ENCODE measurements at regions not wholly inside any gene's neighbourhood (a gene's known extent, or its start where the extent isn't known, plus 50 kb on each side); places are given as distances from the start of the nearest gene placed in this dataset.
"Not testable (repeated sequence)": the region's sequence is repeated elsewhere in the genome, so short reads cannot be mapped to it uniquely, and the experiment has no call there.

DNA sequence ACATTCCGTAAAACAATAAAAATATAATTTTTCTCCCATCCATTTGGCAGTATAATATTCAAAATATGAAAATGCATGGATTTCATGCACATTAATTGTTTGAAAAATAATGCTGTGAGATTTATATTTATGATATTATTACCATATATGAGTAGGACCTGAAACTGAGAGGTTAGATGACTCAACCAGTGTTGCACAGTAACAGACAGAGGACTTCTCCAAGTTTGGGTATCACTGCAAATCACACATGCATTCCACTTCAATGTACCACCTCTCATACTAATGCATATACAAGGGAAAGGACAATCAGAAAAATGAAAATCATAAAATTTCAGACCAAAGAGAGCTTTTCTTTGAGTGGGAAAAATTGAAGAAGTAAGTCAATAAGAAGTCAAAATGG lies 269.5 kb downstream of the SOCS6 start:
- H3K4me3 ChIP-seq (replicated peaks; ENCODE audit: low read depth, low read length) = no peak overlapping the region
- no peak for DNase-seq (ENCODE audit: extremely low read depth, low read depth)
- TF ChIP-seq, protein P1, sequence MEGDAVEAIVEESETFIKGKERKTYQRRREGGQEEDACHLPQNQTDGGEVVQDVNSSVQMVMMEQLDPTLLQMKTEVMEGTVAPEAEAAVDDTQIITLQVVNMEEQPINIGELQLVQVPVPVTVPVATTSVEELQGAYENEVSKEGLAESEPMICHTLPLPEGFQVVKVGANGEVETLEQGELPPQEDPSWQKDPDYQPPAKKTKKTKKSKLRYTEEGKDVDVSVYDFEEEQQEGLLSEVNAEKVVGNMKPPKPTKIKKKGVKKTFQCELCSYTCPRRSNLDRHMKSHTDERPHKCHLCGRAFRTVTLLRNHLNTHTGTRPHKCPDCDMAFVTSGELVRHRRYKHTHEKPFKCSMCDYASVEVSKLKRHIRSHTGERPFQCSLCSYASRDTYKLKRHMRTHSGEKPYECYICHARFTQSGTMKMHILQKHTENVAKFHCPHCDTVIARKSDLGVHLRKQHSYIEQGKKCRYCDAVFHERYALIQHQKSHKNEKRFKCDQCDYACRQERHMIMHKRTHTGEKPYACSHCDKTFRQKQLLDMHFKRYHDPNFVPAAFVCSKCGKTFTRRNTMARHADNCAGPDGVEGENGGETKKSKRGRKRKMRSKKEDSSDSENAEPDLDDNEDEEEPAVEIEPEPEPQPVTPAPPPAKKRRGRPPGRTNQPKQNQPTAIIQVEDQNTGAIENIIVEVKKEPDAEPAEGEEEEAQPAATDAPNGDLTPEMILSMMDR (IDR thresholded peaks at IDR 0.05; ENCODE audit: low read depth, low read length, missing control alignments) = no peak

DNA sequence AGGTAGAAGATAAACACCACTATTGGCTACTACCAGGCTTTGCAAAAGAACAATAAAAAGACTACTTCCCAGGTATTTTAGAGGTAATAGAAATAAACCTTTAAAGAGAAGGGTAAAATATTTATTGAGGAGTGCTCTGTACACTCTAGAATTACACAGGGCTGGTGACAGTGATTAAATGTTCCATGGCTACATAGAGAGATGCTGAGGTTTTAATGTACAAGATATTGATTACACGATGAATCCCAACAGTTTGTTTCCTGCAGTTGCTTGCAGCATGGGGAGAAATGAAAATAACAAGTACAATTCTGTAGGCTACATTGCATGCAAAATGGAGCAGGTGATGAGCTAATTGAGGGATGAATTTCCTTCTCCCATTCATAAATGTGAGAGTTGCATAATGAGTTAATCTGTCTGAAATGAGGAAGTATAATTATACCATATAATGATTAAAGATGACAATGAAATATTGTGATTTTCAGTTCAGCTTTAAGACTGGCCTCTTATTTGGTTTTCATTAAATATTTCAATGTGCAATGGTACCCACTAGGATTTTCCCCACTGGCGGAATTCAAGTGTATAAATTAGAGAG lies 266.1 kb downstream of the SOCS6 start:
- DNase-seq (ENCODE audit: extremely low read depth, low read depth) = no peak
- H3K4me3 ChIP-seq (replicated peaks; ENCODE audit: low read depth, low read length) = no peak overlapping the region
- TF ChIP-seq, protein P1 (IDR thresholded peaks at IDR 0.05; ENCODE audit: low read depth, low read length, missing control alignments) = no peak

DNA sequence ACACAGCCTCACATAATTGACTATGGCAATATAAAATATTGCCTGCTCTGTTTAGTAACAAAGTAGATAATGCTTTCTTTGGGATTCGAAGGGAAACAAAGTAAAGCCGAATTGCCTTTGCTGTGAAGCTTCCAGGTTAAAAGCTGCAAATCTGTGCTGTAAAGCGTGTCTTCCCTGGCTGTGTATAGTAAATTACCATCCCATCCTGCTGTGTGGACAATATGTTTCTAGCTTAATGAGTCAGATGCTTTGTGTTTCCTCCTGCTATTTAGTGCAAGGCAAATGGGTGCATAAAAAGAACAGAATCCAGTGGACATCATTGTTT lies 265.1 kb downstream of the SOCS6 start:
- DNase-seq (ENCODE audit: extremely low read depth, low read depth) = no peak
- TF ChIP-seq, protein P1 (IDR thresholded peaks at IDR 0.05; ENCODE audit: low read depth, low read length, missing control alignments) = no peak
- no peak overlapping the region for H3K4me3 ChIP-seq (replicated peaks; ENCODE audit: low read depth, low read length)

DNA sequence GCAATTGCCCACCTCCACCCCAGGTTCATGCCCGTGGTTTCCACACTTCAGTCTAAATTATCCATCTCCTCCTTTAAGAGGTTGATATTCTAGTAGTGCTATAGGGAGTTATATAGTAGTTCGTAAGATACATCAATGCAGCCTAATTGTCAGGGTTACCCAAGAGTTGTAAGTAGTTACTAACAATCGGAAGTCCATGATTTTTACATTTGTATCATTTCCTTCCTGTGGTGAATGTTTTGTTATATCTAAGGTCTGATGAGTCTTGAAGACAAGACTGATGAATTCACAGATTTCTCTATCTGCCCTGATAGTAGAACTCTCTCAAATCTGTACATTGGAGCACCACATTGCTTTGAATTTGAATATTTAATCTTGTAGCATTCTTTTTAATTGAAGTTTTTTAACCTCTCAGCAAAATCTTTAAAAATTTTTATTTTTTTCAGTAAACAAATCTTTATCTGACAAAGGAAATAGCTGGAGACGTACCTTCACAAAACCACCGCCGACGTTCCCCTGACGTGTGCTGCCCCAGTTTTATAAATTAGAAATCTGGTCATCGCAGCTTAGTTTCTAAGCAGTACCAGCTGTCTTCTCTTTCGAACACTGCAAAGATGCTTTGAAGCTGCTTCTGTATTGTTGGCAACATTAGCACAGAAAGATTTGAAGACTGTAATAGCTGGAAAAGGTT lies 264.5 kb downstream of the SOCS6 start:
- DNase-seq (ENCODE audit: extremely low read depth, low read depth) = no peak
- no peak overlapping the region for H3K4me3 ChIP-seq (replicated peaks; ENCODE audit: low read depth, low read length)
- TF ChIP-seq, protein P1 (IDR thresholded peaks at IDR 0.05; ENCODE audit: low read depth, low read length, missing control alignments) = no peak

GRCh38 chr18:70536370-70537062 lies 247.7 kb downstream of the SOCS6 start:
- H3K4me3 ChIP-seq (replicated peaks; ENCODE audit: low read depth, low read length) = no peak overlapping the region
- TF ChIP-seq, protein P1 (IDR thresholded peaks at IDR 0.05; ENCODE audit: low read depth, low read length, missing control alignments) = no peak

GRCh38 chr18:70535041-70535440 lies 246.2 kb downstream of the SOCS6 start:
- H3K4me3 ChIP-seq (replicated peaks; ENCODE audit: low read depth, low read length) = no peak overlapping the region
- TF ChIP-seq, protein P1 (IDR thresholded peaks at IDR 0.05; ENCODE audit: low read depth, low read length, missing control alignments) = no peak
- DNase-seq (ENCODE audit: extremely low read depth, low read depth) = no peak

More at GRCh38 chr18:70536370-70537062, 247.7 kb downstream of the SOCS6 start:
- DNase-seq (ENCODE audit: extremely low read depth, low read depth) = no peak

- H3K4me3 ChIP-seq (replicated peaks; ENCODE audit: low read depth, low read length) = not testable (repeated sequence)
Observed at GRCh38 chr18:70525322-70525721, 236.5 kb downstream of the SOCS6 start.

More at GRCh38 chr18:70525322-70525721, 236.5 kb downstream of the SOCS6 start:
- not testable (repeated sequence) for DNase-seq (ENCODE audit: extremely low read depth, low read depth)
